ENCODE measurements at regions not wholly inside any gene's neighbourhood (a gene's known extent, or its start where the extent isn't known, plus 50 kb on each side); places are given as distances from the start of the nearest gene placed in this dataset.
"Not testable (repeated sequence)": the region's sequence is repeated elsewhere in the genome, so short reads cannot be mapped to it uniquely, and the experiment has no call there.

- peak overlapping the region; percentile 41 to 81 (median 71) for H3K27ac ChIP-seq
- TF ChIP-seq CTCF (IDR thresholded peaks at IDR 0.05) (no peak), EP300 (IDR thresholded peaks at IDR 0.05) (no peak), POLR2AphosphoS5 (IDR thresholded peaks at IDR 0.05) (no peak), POLR2A (IDR thresholded peaks at IDR 0.05) (no peak)
- H3K9me3 ChIP-seq = no peaks in the 10 kb centered on the region
- no peak overlapping the region for H3K4me3 ChIP-seq
- no peaks in the 10 kb centered on the region for H3K36me3 ChIP-seq
- 69 to 84% methylated on average over 5 of the region's 5 CpGs for WGBS, 2 donors
- no peak for DNase-seq
- peaks cover 57 to 66% (median 61%) of the 10 kb centered on the region in 4 donors for H3K4me1 ChIP-seq
- H3K27me3 ChIP-seq = no peaks in the 10 kb centered on the region
- no peak for ATAC-seq (ENCODE audit: low FRiP score in 2 of 2)
Measured at GRCh38 chr3:72270730-72271129, 485.8 kb upstream of the PROK2 start.

DNA sequence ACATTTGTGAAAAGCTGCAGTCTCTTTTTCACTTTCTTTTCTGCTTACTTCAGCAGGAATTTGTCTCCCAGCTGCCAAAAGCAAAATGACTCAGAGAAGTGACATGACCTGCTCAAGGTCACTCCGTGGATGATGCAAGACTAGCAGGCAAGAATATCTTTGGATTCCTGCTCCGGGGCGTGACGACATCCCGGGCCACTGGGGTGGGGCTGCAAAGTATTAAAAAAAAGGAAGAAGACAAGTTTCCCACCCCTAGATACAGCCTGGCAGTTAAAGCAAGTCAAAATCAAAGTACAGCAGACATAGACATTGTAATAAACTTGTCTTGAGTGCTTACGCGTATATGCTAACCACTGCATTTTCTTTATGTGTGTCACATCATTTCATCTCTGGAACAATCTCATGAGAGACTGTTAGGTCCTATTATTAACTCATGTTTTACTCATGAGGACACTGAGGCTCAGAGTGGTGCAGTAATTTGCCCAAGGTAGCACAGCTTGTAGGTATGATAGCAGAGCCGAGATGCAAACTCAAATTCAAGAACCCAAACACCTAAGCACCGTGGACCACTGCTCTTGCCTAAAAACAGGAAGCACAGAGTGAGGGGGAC is 485.2 kb upstream of the PROK2 start:
- ATAC-seq (ENCODE audit: low FRiP score in 2 of 2) (peak; percentile 76 to 93), DNase-seq (peak; percentile 87 to 92)
- no peaks in the 10 kb centered on the region for H3K27me3 ChIP-seq
- TF ChIP-seq CTCF (IDR thresholded peaks at IDR 0.05) (peak in 1 of 6 experiments; percentile 20), EP300 (IDR thresholded peaks at IDR 0.05) (peak in 2 of 4 donors; percentile 68 to 91), POLR2A (IDR thresholded peaks at IDR 0.05) (no peak), POLR2AphosphoS5 (IDR thresholded peaks at IDR 0.05) (peak; percentile 87 to 96)
- H3K9me3 ChIP-seq = no peaks in the 10 kb centered on the region
- WGBS, 2 donors = 23 to 24% methylated on average over 9 of the region's 9 CpGs
- no peak overlapping the region for H3K4me3 ChIP-seq
- no peaks in the 10 kb centered on the region for H3K36me3 ChIP-seq
- H3K27ac ChIP-seq = peak overlapping the region; percentile 47 to 81 (median 71)
- peaks cover 53 to 62% (median 58%) of the 10 kb centered on the region in 4 donors for H3K4me1 ChIP-seq

DNA sequence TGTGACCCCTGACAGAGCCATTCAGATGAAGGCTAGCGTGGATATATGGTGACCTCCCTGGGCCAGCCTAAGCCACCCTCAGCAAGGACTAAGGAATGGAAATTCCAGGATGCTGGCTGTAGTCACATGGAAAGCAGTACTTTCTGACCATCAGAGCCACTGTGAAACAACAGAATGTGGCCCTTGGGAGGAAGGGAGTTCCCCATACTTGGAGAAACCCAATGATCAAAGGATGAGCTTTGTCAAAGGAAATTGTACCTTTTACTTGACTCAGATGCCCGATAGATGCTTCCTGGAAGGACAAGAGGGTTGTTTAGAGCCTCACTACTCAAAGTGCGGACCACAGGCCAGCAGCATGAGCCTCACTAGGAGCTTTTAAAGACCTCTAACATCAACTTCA is 484.5 kb upstream of the PROK2 start:
- no peak for DNase-seq
- H3K36me3 ChIP-seq = no peaks in the 10 kb centered on the region
- WGBS, 2 donors = 78 to 89% methylated on average over 3 of the region's 3 CpGs
- TF ChIP-seq POLR2A (IDR thresholded peaks at IDR 0.05) = no peak
- TF ChIP-seq POLR2AphosphoS5 (IDR thresholded peaks at IDR 0.05) = no peak
- TF ChIP-seq EP300 (IDR thresholded peaks at IDR 0.05) = no peak
- no peak for TF ChIP-seq CTCF (IDR thresholded peaks at IDR 0.05)
- ATAC-seq (ENCODE audit: low FRiP score in 2 of 2) = no peak
- H3K4me3 ChIP-seq = no peak overlapping the region
- peak overlapping the region; percentile 45 to 81 (median 51) for H3K27ac ChIP-seq
- no peaks in the 10 kb centered on the region for H3K9me3 ChIP-seq
- peaks cover 47 to 55% (median 51%) of the 10 kb centered on the region in 4 donors for H3K4me1 ChIP-seq
- no peaks in the 10 kb centered on the region for H3K27me3 ChIP-seq

DNA sequence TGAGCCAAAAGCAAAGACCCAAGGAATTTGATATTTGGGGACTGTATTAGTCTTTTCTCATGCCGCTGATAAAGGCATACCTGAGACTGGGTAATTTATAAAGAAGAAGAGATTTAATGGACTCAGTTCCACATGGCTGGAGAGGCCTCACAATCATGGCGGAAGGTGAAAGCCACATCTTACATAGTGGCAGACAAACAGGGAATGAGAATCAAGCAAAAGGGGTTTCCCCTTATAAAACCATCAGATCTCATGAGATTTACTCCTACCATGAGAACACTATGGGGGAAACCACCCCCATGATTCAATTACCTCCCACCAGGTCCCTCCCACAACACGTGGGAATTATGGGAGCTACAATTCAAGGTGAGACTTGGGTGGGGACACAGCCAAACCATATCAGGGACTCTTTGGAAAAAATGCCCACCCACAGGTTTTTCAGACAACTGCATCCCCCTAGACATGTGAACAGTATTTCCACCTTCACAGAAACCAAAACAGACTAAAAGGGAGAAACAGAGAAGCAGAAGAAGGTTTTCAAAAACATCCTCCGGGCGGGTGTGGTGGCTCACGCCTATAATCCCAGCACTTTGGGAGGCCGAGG is 482.1 kb upstream of the PROK2 start:
- H3K27ac ChIP-seq = not testable (repeated sequence)

DNA sequence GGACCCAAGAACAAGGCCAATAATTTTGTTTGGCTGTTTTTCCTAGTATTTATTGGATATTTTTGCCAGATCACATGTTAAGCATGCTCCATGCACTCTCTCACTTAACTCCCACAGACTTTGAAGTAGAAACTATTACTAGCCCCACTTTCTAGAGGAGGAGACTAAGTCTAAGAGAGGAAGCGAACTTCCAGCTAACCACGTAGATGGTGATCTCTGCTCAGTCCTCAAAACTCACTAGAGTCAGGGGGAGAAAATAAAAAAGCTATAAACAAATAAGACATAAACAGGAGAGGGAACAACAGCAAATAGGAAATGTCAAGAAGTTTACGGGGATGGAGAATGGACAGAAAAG is 481.0 kb upstream of the PROK2 start:
- WGBS, 2 donors = 65% methylated on average over 3 of the region's 3 CpGs
- H3K4me3 ChIP-seq = no peak overlapping the region
- no peaks in the 10 kb centered on the region for H3K9me3 ChIP-seq
- peaks cover 19 to 27% (median 22%) of the 10 kb centered on the region in 4 donors for H3K4me1 ChIP-seq
- TF ChIP-seq CTCF (IDR thresholded peaks at IDR 0.05) (no peak), POLR2A (IDR thresholded peaks at IDR 0.05) (no peak), EP300 (IDR thresholded peaks at IDR 0.05) (no peak), POLR2AphosphoS5 (IDR thresholded peaks at IDR 0.05) (no peak)
- H3K27ac ChIP-seq = no peak overlapping the region
- DNase-seq (no peak), ATAC-seq (ENCODE audit: low FRiP score in 2 of 2) (no peak)
- no peaks in the 10 kb centered on the region for H3K27me3 ChIP-seq
- H3K36me3 ChIP-seq = no peaks in the 10 kb centered on the region

More for the DNA sequence above, 482.1 kb upstream of the PROK2 start:
- H3K4me1 ChIP-seq = peaks cover 29 to 36% (median 32%) of the 10 kb centered on the region in 4 donors
- not testable (repeated sequence) for H3K9me3 ChIP-seq; H3K27me3 ChIP-seq; ATAC-seq (ENCODE audit: low FRiP score in 2 of 2); DNase-seq; H3K4me3 ChIP-seq; H3K36me3 ChIP-seq
- WGBS, 2 donors = 90 to 93% methylated on average over 7 of the region's 7 CpGs
